ENCODE measurements at regions not wholly inside any gene's neighbourhood (a gene's known extent, or its start where the extent isn't known, plus 50 kb on each side); places are given as distances from the start of the nearest gene placed in this dataset.

DNA sequence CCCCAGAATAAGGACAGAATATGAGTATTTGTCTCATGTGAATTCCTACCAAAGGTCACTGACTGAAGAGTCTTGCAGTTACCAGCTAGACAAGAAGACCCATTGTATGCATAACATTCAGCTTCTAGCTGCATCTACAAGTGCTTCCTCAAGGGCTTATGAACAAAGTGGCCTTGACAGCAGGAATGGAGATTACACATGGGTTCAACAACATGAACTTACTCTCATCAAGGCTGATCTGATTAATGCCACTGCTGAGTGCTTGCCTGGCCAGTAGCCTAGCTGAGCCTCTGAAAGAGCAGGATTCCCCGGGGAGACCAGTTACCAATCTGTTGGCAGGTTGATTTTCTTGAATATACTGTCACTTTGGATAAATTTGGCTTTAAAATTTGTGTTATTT lies 76.7 kb upstream of the CHD1 start:
- DNase-seq (ENCODE audit: low read depth) = no peak

- DNase-seq (ENCODE audit: low read depth) = no peak
These were observed 76.2 kb upstream of the CHD1 start for GRCh38 chr5:99004960-99005359.

DNA sequence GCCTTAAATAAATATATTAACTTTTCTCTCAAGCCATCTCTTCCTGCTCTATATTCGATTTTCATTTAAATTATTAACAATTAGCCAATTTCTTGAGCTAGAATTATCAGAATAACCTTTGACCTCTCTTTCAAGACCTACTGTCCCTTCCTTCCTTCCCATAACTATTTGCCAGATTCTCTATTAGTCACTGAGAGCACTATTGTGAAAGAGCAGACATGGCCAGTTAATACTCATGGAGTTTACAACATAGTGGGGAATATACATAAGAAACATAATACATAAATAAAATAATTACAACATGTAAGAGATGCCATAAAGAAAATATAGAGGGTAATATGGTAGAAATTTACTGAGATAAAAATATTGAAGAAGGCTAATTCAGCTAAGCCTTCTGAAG lies 72.1 kb upstream of the CHD1 start:
- no peak for DNase-seq (ENCODE audit: low read depth)

DNA sequence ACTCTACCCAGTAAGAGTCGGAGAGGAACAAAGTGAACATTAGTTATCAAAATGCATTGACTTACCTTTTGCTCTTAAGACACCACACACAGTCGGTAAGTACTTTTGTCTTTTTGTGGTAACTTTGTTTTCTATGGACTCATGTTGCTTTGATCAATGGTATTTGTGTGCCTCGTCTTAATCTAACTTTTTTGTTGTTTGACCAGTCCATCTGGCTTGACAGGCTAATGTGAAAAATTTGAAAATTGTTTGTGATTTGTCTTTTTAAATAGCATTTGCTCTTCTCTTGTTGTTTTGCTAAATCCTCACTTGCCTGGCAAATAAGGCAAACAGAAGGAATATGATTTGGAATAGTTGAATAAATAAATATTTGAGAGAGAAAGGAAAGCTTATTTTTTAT lies 71.4 kb upstream of the CHD1 start:
- DNase-seq (ENCODE audit: low read depth) = no peak

- no peak for DNase-seq (ENCODE audit: low read depth)
These were observed 70.8 kb upstream of the CHD1 start for GRCh38 chr5:98999631-99000030.

GRCh38 chr5:98997000-98997399 lies 68.2 kb upstream of the CHD1 start:
- DNase-seq (ENCODE audit: low read depth) = peak; percentile 45

GRCh38 chr5:98994611-98995010 lies 65.8 kb upstream of the CHD1 start:
- no peak for DNase-seq (ENCODE audit: low read depth)

DNA sequence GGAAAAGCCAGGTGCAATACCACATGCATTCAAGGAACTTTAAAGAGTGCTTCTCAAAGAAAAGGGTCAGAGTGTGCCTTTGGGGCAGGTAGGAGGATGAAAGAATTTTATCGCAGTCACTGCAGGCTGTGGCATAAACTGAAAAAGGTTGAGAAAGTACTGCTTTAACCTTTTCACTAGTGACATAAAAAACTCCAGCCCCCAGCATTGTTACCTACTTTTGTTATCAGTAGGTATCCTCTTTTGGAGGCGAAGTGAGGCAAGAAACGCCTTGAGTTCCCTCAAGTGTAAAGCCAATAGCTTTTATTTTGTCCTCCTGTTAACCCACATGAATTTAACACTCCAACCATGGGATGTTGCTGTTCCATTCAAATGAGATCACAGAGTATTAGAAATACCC lies 64.7 kb upstream of the CHD1 start:
- DNase-seq (ENCODE audit: low read depth) = no peak

DNA sequence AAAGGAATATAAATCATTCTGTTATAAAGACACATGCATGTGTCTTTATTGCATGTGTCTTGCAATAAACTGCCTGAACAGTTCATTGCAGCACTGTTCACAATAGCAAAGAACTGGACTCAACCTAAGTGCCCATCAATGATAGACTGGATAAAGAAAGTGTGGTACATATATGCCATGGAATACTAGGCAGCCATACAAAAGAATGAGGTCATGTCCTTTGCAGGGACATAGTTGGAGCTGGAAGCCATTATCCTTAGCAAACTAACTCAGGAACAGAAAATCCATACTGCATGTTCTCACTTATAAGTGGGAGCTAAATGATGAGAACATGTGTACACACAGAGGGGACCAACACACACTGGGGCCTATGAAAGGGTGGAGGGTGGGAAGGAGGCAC lies 63.7 kb upstream of the CHD1 start:
- DNase-seq (ENCODE audit: low read depth) = no peak

- DNase-seq (ENCODE audit: low read depth) = no peak
These were observed 60.9 kb upstream of the CHD1 start for GRCh38 chr5:98989727-98990126.

DNA sequence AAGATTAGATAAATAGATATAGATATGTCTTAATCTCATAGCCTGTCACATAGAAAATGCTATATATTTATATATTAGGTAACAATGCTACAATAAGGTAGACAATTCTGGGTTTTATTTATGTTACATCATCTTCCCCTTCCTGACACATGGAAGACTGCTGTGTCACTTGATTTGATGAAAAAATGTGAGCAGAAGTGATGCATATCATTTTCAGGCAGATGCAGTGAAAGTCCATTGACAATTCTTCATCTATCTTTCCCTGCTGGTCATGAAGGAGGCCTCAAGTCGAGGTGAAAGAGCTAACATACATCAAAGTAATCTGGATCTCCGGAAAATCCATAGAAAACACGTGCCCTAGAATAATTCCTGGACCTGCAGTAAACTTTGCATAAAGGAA lies 57.8 kb upstream of the CHD1 start:
- no peak for DNase-seq (ENCODE audit: low read depth)

- DNase-seq (ENCODE audit: low read depth) = no peak
These were observed 54.1 kb upstream of the CHD1 start for GRCh38 chr5:98982880-98983279.
